ENCODE measurements at regions not wholly inside any gene's neighbourhood (a gene's known extent, or its start where the extent isn't known, plus 50 kb on each side); places are given as distances from the start of the nearest gene placed in this dataset.

GRCh38 chr1:222989443-222989842 is 153.6 kb downstream of the TLR5 start:
- no peak overlapping the region for H3K27ac ChIP-seq
- H3K9me3 Mint-ChIP-seq, result no peaks in the 10 kb centered on the region
- DNase-seq (ENCODE audit: low spot score), result no peak
- H3K27me3 ChIP-seq, result no peaks in the 10 kb centered on the region
- no peak overlapping the region for H3K4me2 ChIP-seq
- H3K4me3 Mint-ChIP-seq, result no peak overlapping the region
- H3K36me3 Mint-ChIP-seq, result peaks cover 17% of the 10 kb centered on the region
- no peak for TF ChIP-seq CTCF (IDR thresholded peaks at IDR 0.05)
- no peak for TF ChIP-seq EZH2 (IDR thresholded peaks at IDR 0.05)
- no peak for TF ChIP-seq EZH2phosphoT487 (IDR thresholded peaks at IDR 0.05)
- no peaks in the 10 kb centered on the region for H3K79me2 ChIP-seq (ENCODE audit: low read depth)
- H3K9me3 ChIP-seq (ENCODE audit: low read depth), result no peaks in the 10 kb centered on the region
- H3K9ac ChIP-seq, result no peak overlapping the region
- no peak overlapping the region for H3K4me3 ChIP-seq
- H3K4me1 ChIP-seq, result peaks cover 7% of the 10 kb centered on the region
- H3F3A ChIP-seq (ENCODE audit: low read depth), result no peaks in the 10 kb centered on the region
- H3K4me1 Mint-ChIP-seq, result peaks cover 20% of the 10 kb centered on the region
- no peaks in the 10 kb centered on the region for H3K27me3 Mint-ChIP-seq (ENCODE audit: insufficient read depth, low read depth)
- no peak overlapping the region for H3K27ac Mint-ChIP-seq
- no peaks in the 10 kb centered on the region for H4K20me1 ChIP-seq (ENCODE audit: low read depth)
- no peaks in the 10 kb centered on the region for H3K36me3 ChIP-seq
- H2AFZ ChIP-seq (replicated peaks), result no peak overlapping the region

GRCh38 chr1:222991177-222991576 is 151.9 kb downstream of the TLR5 start:
- no peak overlapping the region for H3K4me2 ChIP-seq
- no peak overlapping the region for H3K4me3 ChIP-seq
- no peak overlapping the region for H3K27ac ChIP-seq
- H3K79me2 ChIP-seq (ENCODE audit: low read depth), result no peaks in the 10 kb centered on the region
- H3K27me3 ChIP-seq, result no peaks in the 10 kb centered on the region
- H3K4me1 ChIP-seq, result peaks cover 17% of the 10 kb centered on the region
- no peak overlapping the region for H3K4me3 Mint-ChIP-seq
- no peak overlapping the region for H3K9ac ChIP-seq
- no peaks in the 10 kb centered on the region for H3K9me3 Mint-ChIP-seq
- H4K20me1 ChIP-seq (ENCODE audit: low read depth), result no peaks in the 10 kb centered on the region
- TF ChIP-seq CTCF (IDR thresholded peaks at IDR 0.05) (no peak), EZH2 (IDR thresholded peaks at IDR 0.05) (no peak), EZH2phosphoT487 (IDR thresholded peaks at IDR 0.05) (no peak)
- DNase-seq (ENCODE audit: low spot score), result no peak
- H3K36me3 ChIP-seq, result no peaks in the 10 kb centered on the region
- H3F3A ChIP-seq (ENCODE audit: low read depth), result peaks cover 7% of the 10 kb centered on the region
- H3K36me3 Mint-ChIP-seq, result peaks cover 17% of the 10 kb centered on the region
- H3K9me3 ChIP-seq (ENCODE audit: low read depth), result no peaks in the 10 kb centered on the region
- no peaks in the 10 kb centered on the region for H3K27me3 Mint-ChIP-seq (ENCODE audit: insufficient read depth, low read depth)
- H2AFZ ChIP-seq (replicated peaks), result no peak overlapping the region
- H3K27ac Mint-ChIP-seq, result no peak overlapping the region
- H3K4me1 Mint-ChIP-seq, result peaks cover 33% of the 10 kb centered on the region

GRCh38 chr1:222991908-222992307 is 151.1 kb downstream of the TLR5 start:
- H4K20me1 ChIP-seq (ENCODE audit: low read depth), result no peaks in the 10 kb centered on the region
- H3K4me2 ChIP-seq, result no peak overlapping the region
- no peak overlapping the region for H3K9ac ChIP-seq
- H3K27ac ChIP-seq, result no peak overlapping the region
- H3K9me3 ChIP-seq (ENCODE audit: low read depth), result no peaks in the 10 kb centered on the region
- H3K27me3 Mint-ChIP-seq (ENCODE audit: insufficient read depth, low read depth), result no peaks in the 10 kb centered on the region
- no peak overlapping the region for H3K4me3 Mint-ChIP-seq
- no peak for DNase-seq (ENCODE audit: low spot score)
- H3K9me3 Mint-ChIP-seq, result no peaks in the 10 kb centered on the region
- peaks cover 7% of the 10 kb centered on the region for H3F3A ChIP-seq (ENCODE audit: low read depth)
- H3K27me3 ChIP-seq, result no peaks in the 10 kb centered on the region
- peaks cover 21% of the 10 kb centered on the region for H3K36me3 Mint-ChIP-seq
- peaks cover 32% of the 10 kb centered on the region for H3K4me1 Mint-ChIP-seq
- H3K4me3 ChIP-seq, result no peak overlapping the region
- no peaks in the 10 kb centered on the region for H3K36me3 ChIP-seq
- no peaks in the 10 kb centered on the region for H3K79me2 ChIP-seq (ENCODE audit: low read depth)
- no peak overlapping the region for H2AFZ ChIP-seq (replicated peaks)
- no peak for TF ChIP-seq EZH2phosphoT487 (IDR thresholded peaks at IDR 0.05)
- H3K27ac Mint-ChIP-seq, result no peak overlapping the region
- H3K4me1 ChIP-seq, result peaks cover 13% of the 10 kb centered on the region

GRCh38 chr1:222994511-222995235 is 148.4 kb downstream of the TLR5 start:
- Histone ChIP-seq H3K4me2 (peak overlapping the region; percentile 24), H3F3A (ENCODE audit: low read depth) (peaks cover 7% of the 10 kb centered on the region), H3K9ac (no peak overlapping the region), H3K9me3 (ENCODE audit: low read depth) (no peaks in the 10 kb centered on the region), H3K4me3 (no peak overlapping the region), H3K79me2 (ENCODE audit: low read depth) (no peaks in the 10 kb centered on the region), H3K27ac (no peak overlapping the region), H3K27me3 (no peaks in the 10 kb centered on the region), H2AFZ (replicated peaks) (no peak overlapping the region), H4K20me1 (ENCODE audit: low read depth) (no peaks in the 10 kb centered on the region), H3K36me3 (no peaks in the 10 kb centered on the region), H3K4me1 (peaks cover 21% of the 10 kb centered on the region)
- Mint-ChIP-seq H3K36me3 (peaks cover 35% of the 10 kb centered on the region), H3K4me3 (no peak overlapping the region), H3K27me3 (ENCODE audit: insufficient read depth, low read depth) (no peaks in the 10 kb centered on the region), H3K27ac (peak overlapping the region; percentile 19), H3K4me1 (peaks cover 34% of the 10 kb centered on the region), H3K9me3 (no peaks in the 10 kb centered on the region)
- TF ChIP-seq CTCF (IDR thresholded peaks at IDR 0.05) (no peak), EZH2phosphoT487 (IDR thresholded peaks at IDR 0.05) (no peak), EZH2 (IDR thresholded peaks at IDR 0.05) (no peak)
- DNase-seq (ENCODE audit: low spot score), result peak; percentile 22

All from neural progenitor cell (in vitro differentiated cells).